ENCODE measurements at regions not wholly inside any gene's neighbourhood (a gene's known extent, or its start where the extent isn't known, plus 50 kb on each side); places are given as distances from the start of the nearest gene placed in this dataset.

GRCh38 chr10:109464949-109465348 lies 458.4 kb downstream of the XPNPEP1 start:
- TF ChIP-seq, protein P1, sequence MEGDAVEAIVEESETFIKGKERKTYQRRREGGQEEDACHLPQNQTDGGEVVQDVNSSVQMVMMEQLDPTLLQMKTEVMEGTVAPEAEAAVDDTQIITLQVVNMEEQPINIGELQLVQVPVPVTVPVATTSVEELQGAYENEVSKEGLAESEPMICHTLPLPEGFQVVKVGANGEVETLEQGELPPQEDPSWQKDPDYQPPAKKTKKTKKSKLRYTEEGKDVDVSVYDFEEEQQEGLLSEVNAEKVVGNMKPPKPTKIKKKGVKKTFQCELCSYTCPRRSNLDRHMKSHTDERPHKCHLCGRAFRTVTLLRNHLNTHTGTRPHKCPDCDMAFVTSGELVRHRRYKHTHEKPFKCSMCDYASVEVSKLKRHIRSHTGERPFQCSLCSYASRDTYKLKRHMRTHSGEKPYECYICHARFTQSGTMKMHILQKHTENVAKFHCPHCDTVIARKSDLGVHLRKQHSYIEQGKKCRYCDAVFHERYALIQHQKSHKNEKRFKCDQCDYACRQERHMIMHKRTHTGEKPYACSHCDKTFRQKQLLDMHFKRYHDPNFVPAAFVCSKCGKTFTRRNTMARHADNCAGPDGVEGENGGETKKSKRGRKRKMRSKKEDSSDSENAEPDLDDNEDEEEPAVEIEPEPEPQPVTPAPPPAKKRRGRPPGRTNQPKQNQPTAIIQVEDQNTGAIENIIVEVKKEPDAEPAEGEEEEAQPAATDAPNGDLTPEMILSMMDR (conservative IDR thresholded peaks at IDR 0.05; ENCODE audit: low read depth, low read length): no peak
- no peak for TF ChIP-seq EZH2phosphoT487 (IDR thresholded peaks at IDR 0.05; ENCODE audit: borderline replicate concordance, low read length)
